Keratinocyte (primary cell): ENCODE measurements at regions not wholly inside any gene's neighbourhood (a gene's known extent, or its start where the extent isn't known, plus 50 kb on each side); places are given as distances from the start of the nearest gene placed in this dataset.

Experiments
- DNase-seq: peaks from one replicate; pipeline ENCODE4 v3.0.0-alpha.2; 2011; ENCODE audit warnings: low read depth, missing footprints, low spot score
- FAIRE-seq: peaks from 2 replicates; lab custom pipeline; 2011; peaks lifted over from hg19 to GRCh38; lab: Jason Lieb, UNC
- H2AFZ ChIP-seq: 2 replicates; pipeline ENCODE4 v1.6.0; 2012; ENCODE audit warnings: low read length, control low read depth, inconsistent platforms; ENCODE audit not compliant: control insufficient read depth
- H3K27ac ChIP-seq: 2 replicates; pipeline ENCODE4 v1.5.1; 2011; ENCODE audit warnings: low read length; ENCODE audit not compliant: control insufficient read depth, insufficient read depth
- H3K27me3 ChIP-seq: 3 replicates; pipeline ENCODE4 v1.6.0; 2011; ENCODE audit warnings: low read length; ENCODE audit not compliant: control insufficient read depth, insufficient read depth; ENCODE audit errors: extremely low read depth
- H3K36me3 ChIP-seq, 2 experiments: 2 replicates in 1 of 2; 3 replicates in 1 of 2; pipeline ENCODE4 v1.5.1; 2011; ENCODE audit warnings: low read length in 2 of 2, mild to moderate bottlenecking in 1 of 2; ENCODE audit not compliant: control insufficient read depth in 2 of 2, insufficient read depth in 2 of 2; ENCODE audit errors: extremely low read depth in 1 of 2
- H3K4me1 ChIP-seq: 3 replicates; pipeline ENCODE4 v1.5.1; 2011; ENCODE audit warnings: low read length; ENCODE audit not compliant: control insufficient read depth, insufficient read depth; ENCODE audit errors: extremely low read depth
- H3K4me2 ChIP-seq: 3 replicates; pipeline ENCODE4 v1.6.0; 2011; ENCODE audit warnings: low read depth, low read length; ENCODE audit not compliant: control insufficient read depth, insufficient read depth; ENCODE audit errors: extremely low read depth
- H3K4me3 ChIP-seq, 3 experiments: fragments of 200-600 bp in 1 of 3; sonication (generic) in 1 of 3; 2 replicates in 2 of 3; 3 replicates in 1 of 3; pipeline ENCODE4 v1.5.1; 2011 to 2016; ENCODE audit warnings: low read length in 3 of 3, mild to moderate bottlenecking in 3 of 3, control low read depth in 2 of 3, inconsistent platforms in 1 of 3, low read depth in 1 of 3, mixed read lengths in 1 of 3, mixed run types in 1 of 3, moderate library complexity in 1 of 3; ENCODE audit not compliant: control insufficient read depth in 2 of 3, insufficient read depth in 2 of 3; ENCODE audit errors: extremely low read depth in 1 of 3
- H3K79me2 ChIP-seq: 2 replicates; pipeline ENCODE4 v1.6.0; 2012; ENCODE audit warnings: low read length; ENCODE audit not compliant: control insufficient read depth, insufficient read depth
- H3K9ac ChIP-seq: 3 replicates; pipeline ENCODE4 v1.6.0; 2011; ENCODE audit warnings: low read length; ENCODE audit not compliant: control insufficient read depth, insufficient read depth; ENCODE audit errors: extremely low read depth
- H3K9me1 ChIP-seq: 3 replicates; pipeline ENCODE4 v1.6.0; 2011; ENCODE audit warnings: low read length; ENCODE audit not compliant: control insufficient read depth, insufficient read depth; ENCODE audit errors: extremely low read depth
- H3K9me3 ChIP-seq: 2 replicates; pipeline ENCODE4 v1.5.1; 2012; ENCODE audit warnings: low read depth, low read length; ENCODE audit not compliant: control insufficient read depth
- H4K20me1 ChIP-seq: 3 replicates; pipeline ENCODE4 v1.6.0; 2011; ENCODE audit warnings: low read length; ENCODE audit not compliant: control insufficient read depth, insufficient read depth; ENCODE audit errors: extremely low read depth
- EZH2 ChIP-seq: IDR thresholded peaks from one replicate; pipeline ENCODE4 v1.6.1; 2012; ENCODE audit warnings: inconsistent platforms, mild to moderate bottlenecking, low read length, moderate library complexity
- dilution Hi-C: fragments of 300-500 bp; cut with MboI; formaldehyde crosslinking; loops from one replicate; pipeline ENCODE4 v1.7.0; 2020; ENCODE audit warnings: low sequenced_read_pairs; ENCODE audit not compliant: extremely low pct_ligation_motif_present
- TF ChIP-seq, protein P1 (sequence below), 3 experiments: IDR thresholded peaks in 1 of 3; conservative IDR thresholded peaks in 1 of 3; optimal IDR thresholded peaks in 1 of 3; 2 replicates in 2 of 3; 3 replicates in 1 of 3; pipeline versions ENCODE3 to v1.5.1; 2011; ENCODE audit warnings: low read length in 3 of 3, mild to moderate bottlenecking in 3 of 3, moderate library complexity in 2 of 3, control low read depth in 1 of 3, inconsistent platforms in 1 of 3; ENCODE audit not compliant: insufficient read depth in 2 of 3; ENCODE audit errors: extremely low read depth in 1 of 3

DNA sequence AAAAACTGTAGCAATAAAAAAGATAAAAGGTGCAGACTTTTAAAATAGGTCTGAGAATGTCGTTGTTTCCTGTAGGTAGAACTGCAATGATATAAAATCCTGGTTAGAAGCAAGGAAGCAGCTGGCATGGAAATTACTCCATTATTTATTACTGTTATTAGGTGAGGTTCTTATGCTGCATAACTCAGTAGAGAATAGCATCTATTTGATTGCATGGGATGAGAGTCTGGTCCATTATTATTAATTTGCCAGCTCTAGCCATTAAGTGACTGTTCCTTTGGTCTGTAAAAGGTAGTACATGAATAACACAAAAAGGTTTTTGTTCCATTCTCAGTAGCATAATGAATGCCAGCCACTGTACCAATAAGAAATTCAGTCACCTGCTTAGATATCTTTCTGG, 358.6 kb downstream of the RBM43 start:
- no peak overlapping the region for H3K9ac ChIP-seq
- no peak for FAIRE-seq
- no peaks in the 10 kb centered on the region for H4K20me1 ChIP-seq
- H2AFZ ChIP-seq, result no peak overlapping the region
- dilution Hi-C loops, result no loop called here
- no peaks in the 10 kb centered on the region for H3K9me1 ChIP-seq
- TF ChIP-seq EZH2, result no peak
- TF ChIP-seq, protein P1, sequence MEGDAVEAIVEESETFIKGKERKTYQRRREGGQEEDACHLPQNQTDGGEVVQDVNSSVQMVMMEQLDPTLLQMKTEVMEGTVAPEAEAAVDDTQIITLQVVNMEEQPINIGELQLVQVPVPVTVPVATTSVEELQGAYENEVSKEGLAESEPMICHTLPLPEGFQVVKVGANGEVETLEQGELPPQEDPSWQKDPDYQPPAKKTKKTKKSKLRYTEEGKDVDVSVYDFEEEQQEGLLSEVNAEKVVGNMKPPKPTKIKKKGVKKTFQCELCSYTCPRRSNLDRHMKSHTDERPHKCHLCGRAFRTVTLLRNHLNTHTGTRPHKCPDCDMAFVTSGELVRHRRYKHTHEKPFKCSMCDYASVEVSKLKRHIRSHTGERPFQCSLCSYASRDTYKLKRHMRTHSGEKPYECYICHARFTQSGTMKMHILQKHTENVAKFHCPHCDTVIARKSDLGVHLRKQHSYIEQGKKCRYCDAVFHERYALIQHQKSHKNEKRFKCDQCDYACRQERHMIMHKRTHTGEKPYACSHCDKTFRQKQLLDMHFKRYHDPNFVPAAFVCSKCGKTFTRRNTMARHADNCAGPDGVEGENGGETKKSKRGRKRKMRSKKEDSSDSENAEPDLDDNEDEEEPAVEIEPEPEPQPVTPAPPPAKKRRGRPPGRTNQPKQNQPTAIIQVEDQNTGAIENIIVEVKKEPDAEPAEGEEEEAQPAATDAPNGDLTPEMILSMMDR (optimal IDR thresholded peaks at IDR 0.05 in 1 of 3, IDR thresholded peaks at IDR 0.05 in 1 of 3, conservative IDR thresholded peaks at IDR 0.05 in 1 of 3; ENCODE audit: extremely low read depth in 1 of 3, insufficient read depth in 2 of 3, low read length in 3 of 3), result no peak
- H3K4me1 ChIP-seq, result no peaks in the 10 kb centered on the region
- H3K4me3 ChIP-seq, result no peak overlapping the region
- H3K9me3 ChIP-seq, result peaks cover 10% of the 10 kb centered on the region
- no peak overlapping the region for H3K4me2 ChIP-seq
- DNase-seq, result no peak
- no peaks in the 10 kb centered on the region for H3K27me3 ChIP-seq
- no peak overlapping the region for H3K27ac ChIP-seq
- no peaks in the 10 kb centered on the region for H3K79me2 ChIP-seq
- H3K36me3 ChIP-seq, result no peaks in the 10 kb centered on the region

DNA sequence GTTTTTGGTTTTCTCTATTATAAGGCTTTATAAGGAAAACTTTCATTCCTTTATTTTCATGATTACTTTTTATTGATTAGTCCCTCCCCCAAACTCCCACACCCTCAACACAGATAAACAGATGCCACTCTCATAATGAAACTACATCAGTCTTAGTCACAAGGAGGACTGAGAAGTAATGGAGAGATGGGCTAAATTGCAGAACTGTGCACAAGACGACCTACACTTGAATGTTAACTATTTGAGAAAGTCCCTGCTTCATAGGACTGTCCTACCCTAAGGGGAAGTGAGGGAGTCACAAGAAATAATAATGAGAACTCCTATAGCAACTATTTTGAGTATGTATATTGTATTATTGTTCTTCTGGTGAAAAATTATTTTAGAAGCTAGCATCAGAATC, 360.8 kb downstream of the RBM43 start:
- no peak overlapping the region for H3K4me3 ChIP-seq
- TF ChIP-seq, protein P1 (optimal IDR thresholded peaks at IDR 0.05 in 1 of 3, IDR thresholded peaks at IDR 0.05 in 1 of 3, conservative IDR thresholded peaks at IDR 0.05 in 1 of 3; ENCODE audit: extremely low read depth in 1 of 3, insufficient read depth in 2 of 3, low read length in 3 of 3), result no peak
- TF ChIP-seq EZH2, result no peak
- no peaks in the 10 kb centered on the region for H3K27me3 ChIP-seq
- no peak for FAIRE-seq
- no peaks in the 10 kb centered on the region for H3K4me1 ChIP-seq
- H3K9me1 ChIP-seq, result no peaks in the 10 kb centered on the region
- H3K79me2 ChIP-seq, result no peaks in the 10 kb centered on the region
- no peak for DNase-seq
- H3K27ac ChIP-seq, result no peak overlapping the region
- dilution Hi-C loops, result no loop called here
- no peak overlapping the region for H2AFZ ChIP-seq
- peaks cover 10% of the 10 kb centered on the region for H3K9me3 ChIP-seq
- no peaks in the 10 kb centered on the region for H4K20me1 ChIP-seq
- no peak overlapping the region for H3K9ac ChIP-seq
- no peak overlapping the region for H3K4me2 ChIP-seq
- no peaks in the 10 kb centered on the region for H3K36me3 ChIP-seq
